Breast epithelium (tissue), 3 donors: ENCODE measurements at regions not wholly inside any gene's neighbourhood (a gene's known extent, or its start where the extent isn't known, plus 50 kb on each side); places are given as distances from the start of the nearest gene placed in this dataset.

Experiments
- CTCF ChIP-seq, 3 donors: fragments of 450-650 bp; IDR thresholded peaks; one replicate each; pipeline ENCODE4 v1.5.1; 2016 to 2017; ENCODE audit warnings: antibody characterized with exemption in 3 of 3, mild to moderate bottlenecking in 3 of 3, moderate library complexity in 3 of 3
- POLR2A ChIP-seq: fragments of 450-650 bp; IDR thresholded peaks from one replicate; pipeline ENCODE4 v1.6.1; 2016; ENCODE audit warnings: antibody characterized with exemption, mild to moderate bottlenecking, moderate library complexity
- POLR2AphosphoS5 ChIP-seq, 3 donors: sonication (generic); formaldehyde crosslinking; IDR thresholded peaks; one replicate each; pipeline ENCODE4 v1.6.1; 2017; ENCODE audit warnings: antibody characterized with exemption in 3 of 3

GRCh38 chr13:111880185-111880584 is 186.8 kb upstream of the SOX1 start:
- TF ChIP-seq POLR2A, result no peak
- no peak for TF ChIP-seq POLR2AphosphoS5 (IDR thresholded peaks at IDR 0.05)
- no peak for TF ChIP-seq CTCF (IDR thresholded peaks at IDR 0.05)
